ENCODE measurements at regions not wholly inside any gene's neighbourhood (a gene's known extent, or its start where the extent isn't known, plus 50 kb on each side); places are given as distances from the start of the nearest gene placed in this dataset.

DNA sequence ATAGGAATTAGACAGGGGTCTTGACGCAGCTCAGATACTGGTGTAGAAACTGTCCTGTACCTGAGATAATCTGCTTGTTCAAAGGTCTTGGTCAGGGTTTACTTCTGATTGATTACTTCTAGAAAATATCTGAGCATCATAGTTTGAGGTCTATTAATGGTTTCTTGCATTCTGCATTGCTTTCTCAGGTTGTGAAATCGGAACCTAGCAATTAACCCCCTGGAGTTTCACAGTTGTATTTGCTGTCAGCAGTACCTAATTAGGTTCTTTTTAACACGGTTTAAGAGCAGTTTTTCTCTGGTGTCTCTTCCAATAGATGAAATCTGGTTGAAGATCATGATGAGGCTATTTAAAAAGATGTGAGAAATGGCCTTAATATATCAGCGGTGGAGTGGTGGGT lies 428.6 kb upstream of the SYT4 start:
- H3K36me3 ChIP-seq (ENCODE audit: control insufficient read depth in 1 of 2, insufficient read depth in 2 of 2, low read depth in 1 of 2, low read length in 2 of 2) = peaks cover 0 to 19% of the 10 kb centered on the region in 2 experiments
- H3K23ac ChIP-seq (ENCODE audit: low read length in 2 of 2) = no peak overlapping the region
- no peak overlapping the region for H2AFZ ChIP-seq (ENCODE audit: low read depth, low read length)
- no peak for DNase-seq
- H4K91ac ChIP-seq (ENCODE audit: low read length) = no peak overlapping the region
- no peak overlapping the region for H3K4me3 ChIP-seq (ENCODE audit: insufficient read depth in 1 of 2, low read depth in 1 of 2, low read length in 2 of 2)
- H3K4me2 ChIP-seq (ENCODE audit: low read length, poor library complexity, severe bottlenecking) = no peak overlapping the region
- WGBS = 51% methylated on average over 3 of the region's 4 CpGs
- H3K4ac ChIP-seq (ENCODE audit: low read depth in 1 of 2, low read length in 2 of 2) = no peak overlapping the region
- no peak overlapping the region for H3K27ac ChIP-seq (ENCODE audit: low read length, poor library complexity, severe bottlenecking)
- H2AK5ac ChIP-seq (ENCODE audit: low read length, severe bottlenecking) = no peak overlapping the region
- no peak overlapping the region for H3K18ac ChIP-seq (ENCODE audit: low read depth in 1 of 2, low read length in 2 of 2)
- H2BK15ac ChIP-seq (ENCODE audit: low read depth, poor library complexity, severe bottlenecking) = no peak overlapping the region
- no peaks in the 10 kb centered on the region for H3K27me3 ChIP-seq (ENCODE audit: control insufficient read depth in 1 of 2, insufficient read depth in 1 of 2, low read length in 2 of 2)
- no peak overlapping the region for H2BK120ac ChIP-seq (ENCODE audit: low read depth, low read length)
- H3K79me1 ChIP-seq (replicated peaks; ENCODE audit: low read length, poor library complexity, severe bottlenecking) = no peaks in the 10 kb centered on the region
- H2BK12ac ChIP-seq (ENCODE audit: low read length in 2 of 2) = no peak overlapping the region
- H3K9me3 ChIP-seq (ENCODE audit: control insufficient read depth, low read length) = no peaks in the 10 kb centered on the region
- no peaks in the 10 kb centered on the region for H3K4me1 ChIP-seq (ENCODE audit: control insufficient read depth, insufficient read depth, low read depth, low read length)
- H3K9ac ChIP-seq (ENCODE audit: low read length) = no peak overlapping the region
- H3K14ac ChIP-seq (ENCODE audit: low read length in 2 of 2) = no peak overlapping the region
- H2BK5ac ChIP-seq (ENCODE audit: low read depth, low read length, poor library complexity, severe bottlenecking) = no peak overlapping the region
- H4K8ac ChIP-seq (ENCODE audit: low read length) = no peak overlapping the region

DNA sequence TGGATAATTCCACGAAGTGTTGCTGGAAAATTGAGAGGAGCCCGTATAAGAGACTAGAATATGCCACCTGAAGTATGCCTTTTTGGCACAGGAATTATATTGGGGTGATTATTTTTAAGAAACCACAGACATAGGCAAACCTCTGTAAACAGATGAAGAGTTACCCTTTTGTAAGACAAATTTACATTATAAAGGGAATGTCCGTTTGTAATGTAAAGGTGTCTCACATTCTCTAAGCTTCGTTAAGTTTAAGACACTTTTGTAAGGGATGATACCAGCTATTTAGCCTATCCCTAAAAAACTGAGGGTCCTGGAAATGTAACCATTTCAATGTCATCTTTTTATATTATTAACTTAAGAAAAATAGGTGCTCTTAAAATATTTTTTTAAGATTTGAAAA lies 432.8 kb upstream of the SYT4 start:
- H3K27me3 ChIP-seq (ENCODE audit: control insufficient read depth in 1 of 2, insufficient read depth in 1 of 2, low read length in 2 of 2) = no peaks in the 10 kb centered on the region
- H3K4ac ChIP-seq (ENCODE audit: low read depth in 1 of 2, low read length in 2 of 2) = no peak overlapping the region
- no peaks in the 10 kb centered on the region for H3K9me3 ChIP-seq (ENCODE audit: control insufficient read depth, low read length)
- no peak overlapping the region for H3K4me2 ChIP-seq (ENCODE audit: low read length, poor library complexity, severe bottlenecking)
- no peak overlapping the region for H2BK15ac ChIP-seq (ENCODE audit: low read depth, poor library complexity, severe bottlenecking)
- no peaks in the 10 kb centered on the region for H3K4me1 ChIP-seq (ENCODE audit: control insufficient read depth, insufficient read depth, low read depth, low read length)
- no peak overlapping the region for H4K91ac ChIP-seq (ENCODE audit: low read length)
- H2BK12ac ChIP-seq (ENCODE audit: low read length in 2 of 2) = no peak overlapping the region
- 96% methylated on average over 2 of the region's 4 CpGs for WGBS
- no peak overlapping the region for H3K27ac ChIP-seq (ENCODE audit: low read length, poor library complexity, severe bottlenecking)
- no peak overlapping the region for H3K18ac ChIP-seq (ENCODE audit: low read depth in 1 of 2, low read length in 2 of 2)
- no peak overlapping the region for H3K23ac ChIP-seq (ENCODE audit: low read length in 2 of 2)
- H3K79me1 ChIP-seq (replicated peaks; ENCODE audit: low read length, poor library complexity, severe bottlenecking) = no peaks in the 10 kb centered on the region
- no peak overlapping the region for H3K4me3 ChIP-seq (ENCODE audit: insufficient read depth in 1 of 2, low read depth in 1 of 2, low read length in 2 of 2)
- no peak overlapping the region for H3K9ac ChIP-seq (ENCODE audit: low read length)
- H3K36me3 ChIP-seq (ENCODE audit: control insufficient read depth in 1 of 2, insufficient read depth in 2 of 2, low read depth in 1 of 2, low read length in 2 of 2) = peaks cover 0 to 9% of the 10 kb centered on the region in 2 experiments
- no peak overlapping the region for H4K8ac ChIP-seq (ENCODE audit: low read length)
- no peak overlapping the region for H3K14ac ChIP-seq (ENCODE audit: low read length in 2 of 2)
- DNase-seq = no peak
- no peak overlapping the region for H2BK120ac ChIP-seq (ENCODE audit: low read depth, low read length)
- H2BK5ac ChIP-seq (ENCODE audit: low read depth, low read length, poor library complexity, severe bottlenecking) = no peak overlapping the region
- no peak overlapping the region for H2AK5ac ChIP-seq (ENCODE audit: low read length, severe bottlenecking)
- no peak overlapping the region for H2AFZ ChIP-seq (ENCODE audit: low read depth, low read length)

DNA sequence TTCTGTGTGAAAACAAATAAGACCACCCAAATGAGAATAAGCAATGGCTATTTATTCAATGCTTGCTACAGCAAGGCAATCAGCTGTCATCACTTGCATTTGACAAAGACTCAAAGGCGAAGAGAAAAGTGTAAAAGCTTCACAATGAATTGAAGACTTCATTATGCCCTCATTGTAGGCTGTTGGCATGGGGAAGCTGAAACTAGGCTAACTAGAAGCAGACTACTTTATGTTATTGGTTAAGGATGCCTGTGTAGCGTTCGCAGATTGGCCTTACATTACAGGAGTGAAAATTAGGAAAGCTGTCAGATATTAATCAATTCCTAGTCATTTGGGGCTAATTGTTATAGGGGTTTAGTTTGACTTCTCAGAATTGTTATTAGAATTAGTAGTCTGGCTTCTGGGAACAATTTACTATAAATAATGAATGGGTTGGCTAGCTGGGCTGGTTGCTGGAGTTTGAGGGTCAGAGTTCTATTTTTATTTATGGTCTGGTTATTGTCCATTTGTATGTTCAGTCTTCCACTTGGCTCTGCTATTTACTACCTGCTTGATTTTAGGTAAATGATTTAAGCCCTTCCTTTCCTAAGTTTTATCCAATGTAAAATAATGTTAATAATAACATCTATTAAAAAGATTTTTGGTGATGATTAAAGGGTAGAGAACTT lies 437.2 kb upstream of the SYT4 start:
- no peaks in the 10 kb centered on the region for H3K27me3 ChIP-seq (ENCODE audit: control insufficient read depth in 1 of 2, insufficient read depth in 1 of 2, low read length in 2 of 2)

DNA sequence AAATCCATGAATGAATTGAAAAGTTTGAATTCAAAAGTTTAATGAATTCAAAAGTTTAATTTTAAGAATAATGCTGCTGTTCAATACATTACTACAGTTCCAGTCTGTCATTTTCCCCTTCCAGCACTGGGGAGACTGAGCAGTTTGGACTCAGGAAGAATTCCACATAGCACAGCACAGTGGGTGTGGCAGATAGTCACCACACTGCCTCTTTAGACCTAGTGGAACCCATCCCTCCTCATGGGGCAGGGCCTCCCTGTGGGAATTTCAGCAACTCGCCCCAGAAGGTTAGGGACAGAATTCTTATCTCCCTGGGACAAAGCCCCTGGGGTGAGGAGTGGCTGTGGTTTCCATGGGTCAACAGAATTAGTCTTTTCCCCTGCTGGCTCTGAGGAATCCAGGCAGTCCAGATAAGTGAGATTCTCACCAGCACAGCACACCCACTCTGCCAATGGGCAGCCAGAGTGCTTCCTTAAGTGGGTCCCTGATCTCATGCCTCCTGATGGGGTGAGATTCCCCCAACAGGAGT lies 442.0 kb upstream of the SYT4 start:
- Histone ChIP-seq H2AFZ (ENCODE audit: low read depth, low read length) (no peak overlapping the region), H3K9me3 (ENCODE audit: control insufficient read depth, low read length) (peaks cover 15% of the 10 kb centered on the region), H3K18ac (ENCODE audit: low read depth in 1 of 2, low read length in 2 of 2) (no peak overlapping the region), H2AK5ac (ENCODE audit: low read length, severe bottlenecking) (no peak overlapping the region), H3K4ac (ENCODE audit: low read depth in 1 of 2, low read length in 2 of 2) (no peak overlapping the region), H3K27ac (ENCODE audit: low read length, poor library complexity, severe bottlenecking) (peak overlapping the region; percentile 2), H3K14ac (ENCODE audit: low read length in 2 of 2) (no peak overlapping the region), H3K79me1 (replicated peaks; ENCODE audit: low read length, poor library complexity, severe bottlenecking) (no peaks in the 10 kb centered on the region), H4K8ac (ENCODE audit: low read length) (no peak overlapping the region), H3K4me2 (ENCODE audit: low read length, poor library complexity, severe bottlenecking) (no peak overlapping the region), H3K4me3 (ENCODE audit: insufficient read depth in 1 of 2, low read depth in 1 of 2, low read length in 2 of 2) (no peak overlapping the region), H3K23ac (ENCODE audit: low read length in 2 of 2) (no peak overlapping the region), H2BK5ac (ENCODE audit: low read depth, low read length, poor library complexity, severe bottlenecking) (no peak overlapping the region), H2BK15ac (ENCODE audit: low read depth, poor library complexity, severe bottlenecking) (no peak overlapping the region), H3K9ac (ENCODE audit: low read length) (no peak overlapping the region), H3K27me3 (ENCODE audit: control insufficient read depth in 1 of 2, insufficient read depth in 1 of 2, low read length in 2 of 2) (no peaks in the 10 kb centered on the region), H3K4me1 (ENCODE audit: control insufficient read depth, insufficient read depth, low read depth, low read length) (no peaks in the 10 kb centered on the region), H2BK120ac (ENCODE audit: low read depth, low read length) (no peak overlapping the region), H2BK12ac (ENCODE audit: low read length in 2 of 2) (peak overlapping the region in 1 of 2 experiments; percentile 56), H3K36me3 (ENCODE audit: control insufficient read depth in 1 of 2, insufficient read depth in 2 of 2, low read depth in 1 of 2, low read length in 2 of 2) (no peaks in the 10 kb centered on the region), H4K91ac (ENCODE audit: low read length) (no peak overlapping the region)
- WGBS = 50% methylated on average over 1 of the region's 1 CpG
- no peak for DNase-seq

More for the DNA sequence above, 437.2 kb upstream of the SYT4 start:
- Histone ChIP-seq H3K23ac (ENCODE audit: low read length in 2 of 2) (no peak overlapping the region), H3K79me1 (replicated peaks; ENCODE audit: low read length, poor library complexity, severe bottlenecking) (no peaks in the 10 kb centered on the region), H2BK12ac (ENCODE audit: low read length in 2 of 2) (no peak overlapping the region), H2BK120ac (ENCODE audit: low read depth, low read length) (no peak overlapping the region), H3K4me3 (ENCODE audit: insufficient read depth in 1 of 2, low read depth in 1 of 2, low read length in 2 of 2) (no peak overlapping the region), H2AFZ (ENCODE audit: low read depth, low read length) (no peak overlapping the region), H3K14ac (ENCODE audit: low read length in 2 of 2) (no peak overlapping the region), H2BK5ac (ENCODE audit: low read depth, low read length, poor library complexity, severe bottlenecking) (no peak overlapping the region), H3K9ac (ENCODE audit: low read length) (no peak overlapping the region), H2AK5ac (ENCODE audit: low read length, severe bottlenecking) (no peak overlapping the region), H3K4me2 (ENCODE audit: low read length, poor library complexity, severe bottlenecking) (no peak overlapping the region), H4K91ac (ENCODE audit: low read length) (no peak overlapping the region), H3K4me1 (ENCODE audit: control insufficient read depth, insufficient read depth, low read depth, low read length) (no peaks in the 10 kb centered on the region), H2BK15ac (ENCODE audit: low read depth, poor library complexity, severe bottlenecking) (no peak overlapping the region), H3K18ac (ENCODE audit: low read depth in 1 of 2, low read length in 2 of 2) (no peak overlapping the region), H3K27ac (ENCODE audit: low read length, poor library complexity, severe bottlenecking) (no peak overlapping the region), H3K36me3 (ENCODE audit: control insufficient read depth in 1 of 2, insufficient read depth in 2 of 2, low read depth in 1 of 2, low read length in 2 of 2) (no peaks in the 10 kb centered on the region), H4K8ac (ENCODE audit: low read length) (no peak overlapping the region), H3K9me3 (ENCODE audit: control insufficient read depth, low read length) (no peaks in the 10 kb centered on the region), H3K4ac (ENCODE audit: low read depth in 1 of 2, low read length in 2 of 2) (no peak overlapping the region)
- DNase-seq = no peak
- 91% methylated on average over 3 of the region's 3 CpGs for WGBS
